PC-9 (cell line): ENCODE measurements at regions not wholly inside any gene's neighbourhood (a gene's known extent, or its start where the extent isn't known, plus 50 kb on each side); places are given as distances from the start of the nearest gene placed in this dataset.

Experiments
- CTCF ChIP-seq: fragments of 200-600 bp; sonication (generic); conservative IDR thresholded peaks from 2 replicates; pipeline ENCODE4 v1.6.1; 2017; ENCODE audit warnings: mixed run types, antibody characterized with exemption, mild to moderate bottlenecking, moderate library complexity
- EZH2 ChIP-seq: fragments of 200-600 bp; sonication (generic); IDR thresholded peaks from 2 replicates; pipeline ENCODE4 v1.8.0; 2017; ENCODE audit warnings: antibody characterized with exemption, low read depth

- TF ChIP-seq CTCF (no peak), EZH2 (no peak)
Observed at GRCh38 chr4:164621886-164622521, 131.9 kb upstream of the SMIM31 start.
